Renal cortical epithelial cell (primary cell): ENCODE measurements at regions not wholly inside any gene's neighbourhood (a gene's known extent, or its start where the extent isn't known, plus 50 kb on each side); places are given as distances from the start of the nearest gene placed in this dataset.
A peak's percentile ranks its signal among the peaks of the same experiment; 100 is the strongest.

Experiments used
- DNase-seq: peaks from one replicate; pipeline ENCODE4 v3.0.0-alpha.2; 2011; ENCODE audit warnings: low read depth

GRCh38 chr17:77862890-77863813 lies 95.4 kb upstream of the TNRC6C start:
- no peak for DNase-seq

GRCh38 chr17:77863814-77864161 lies 94.7 kb upstream of the TNRC6C start:
- DNase-seq: no peak

GRCh38 chr17:77864234-77865111 lies 94.0 kb upstream of the TNRC6C start:
- DNase-seq: no peak

- no peak for DNase-seq
These were observed 93.3 kb upstream of the TNRC6C start for GRCh38 chr17:77865112-77865611.

- DNase-seq: no peak
These were observed 92.8 kb upstream of the TNRC6C start for GRCh38 chr17:77865716-77866115.

GRCh38 chr17:77867308-77867781 lies 91.2 kb upstream of the TNRC6C start:
- DNase-seq: no peak

GRCh38 chr17:77867976-77868713 lies 90.4 kb upstream of the TNRC6C start:
- no peak for DNase-seq

GRCh38 chr17:77869041-77869599 lies 89.4 kb upstream of the TNRC6C start:
- no peak for DNase-seq

- no peak for DNase-seq
These were observed 88.8 kb upstream of the TNRC6C start for GRCh38 chr17:77869665-77870132.

- no peak for DNase-seq
These were observed 86.3 kb upstream of the TNRC6C start for GRCh38 chr17:77872199-77872598.

GRCh38 chr17:77872714-77873499 lies 85.6 kb upstream of the TNRC6C start:
- DNase-seq: no peak

- no peak for DNase-seq
These were observed 84.8 kb upstream of the TNRC6C start for GRCh38 chr17:77873500-77874302.

- DNase-seq: no peak
These were observed 84.0 kb upstream of the TNRC6C start for GRCh38 chr17:77874303-77875050.

- peak; percentile 35 for DNase-seq
These were observed 83.3 kb upstream of the TNRC6C start for GRCh38 chr17:77875051-77875780.

- no peak for DNase-seq
These were observed 82.5 kb upstream of the TNRC6C start for GRCh38 chr17:77875881-77876509.

GRCh38 chr17:77877036-77877435 lies 81.5 kb upstream of the TNRC6C start:
- no peak for DNase-seq

GRCh38 chr17:77877646-77878355 lies 80.7 kb upstream of the TNRC6C start:
- DNase-seq: no peak
